Stomach (tissue), 8 donors: ENCODE measurements at regions not wholly inside any gene's neighbourhood (a gene's known extent, or its start where the extent isn't known, plus 50 kb on each side); places are given as distances from the start of the nearest gene placed in this dataset.
A peak's percentile ranks its signal among the peaks of the same experiment; 100 is the strongest.

Experiments used
- DNase-seq, 2 donors: peaks; one replicate each; pipeline versions ENCODE4 v3.0.0 to v3.0.0-alpha.2; 2013 to 2019
- H3K27ac ChIP-seq, 5 donors: fragments of 200-600 bp in 4 of 5; sonication (generic) in 4 of 5; one replicate each; pipeline ENCODE4 v1.5.1; 2013 to 2019; ENCODE audit warnings: mild to moderate bottlenecking in 1 of 5, moderate library complexity in 1 of 5
- H3K27me3 ChIP-seq, 3 donors: fragments of 200-600 bp; sonication (generic); one replicate each; pipeline ENCODE4 v1.5.1; 2017 to 2019; ENCODE audit warnings: mixed run types in 1 of 3
- H3K36me3 ChIP-seq, 4 donors: fragments of 200-600 bp; sonication (generic); 1 replicate in 3 of 4; 2 replicates in 1 of 4; pipeline ENCODE4 v1.5.1; 2016 to 2019
- H3K4me1 ChIP-seq, 4 donors: fragments of 200-600 bp; sonication (generic); one replicate each; pipeline ENCODE4 v1.5.1; 2016 to 2019
- H3K4me3 ChIP-seq, 4 donors: fragments of 200-600 bp; sonication (generic) in 3 of 4; one replicate each; pipeline ENCODE4 v1.5.1; 2016 to 2019; ENCODE audit warnings: mild to moderate bottlenecking in 1 of 4
- H3K9me3 ChIP-seq, 4 donors: fragments of 200-600 bp; sonication (generic); one replicate each; pipeline ENCODE4 v1.5.1; 2016 to 2019
- EP300 ChIP-seq: sonication (generic); formaldehyde crosslinking; IDR thresholded peaks from one replicate; pipeline ENCODE4 v1.6.1; 2017; ENCODE audit warnings: antibody characterized with exemption
- POLR2A ChIP-seq, 4 donors: fragments of 450-650 bp; IDR thresholded peaks; one replicate each; pipeline ENCODE4 v1.6.1; 2016; ENCODE audit warnings: antibody characterized with exemption in 4 of 4, control low read depth in 2 of 4, mild to moderate bottlenecking in 1 of 4, moderate library complexity in 1 of 4
- POLR2AphosphoS5 ChIP-seq, 3 donors: sonication (generic); formaldehyde crosslinking; IDR thresholded peaks; one replicate each; pipeline ENCODE4 v1.6.1; 2016; ENCODE audit warnings: antibody characterized with exemption in 3 of 3
- WGBS, 5 donors: extraction: QIAGEN DNeasy Blood & Tissue Kit in 3 of 5; methylation state at CpG; one replicate each; pipeline versions ENCODE4 v1.1.5 to v1.1.7; 2013 to 2018; 5-methylcytosine and 5-hydroxymethylcytosine counted together
- intact Hi-C: fragments of 100-400 bp; cut with DNase I; formaldehyde crosslinking; loops from one replicate; pipeline ENCODE4 v1.15.1; 2023; ENCODE audit warnings: low total_unique reads
- TF ChIP-seq, protein P1 (sequence below), 7 experiments: fragments of 450-650 bp in 4 of 7; fragments of 200-600 bp in 3 of 7; sonication (generic) in 3 of 7; IDR thresholded peaks; one replicate each; pipeline ENCODE4 v1.5.1; 2016 to 2019; ENCODE audit warnings: antibody characterized with exemption in 7 of 7, control low read depth in 2 of 7, mild to moderate bottlenecking in 1 of 7
- donor health status: healthy with polysubstance abuse.
- donor health status: Bipolar disorder and iron deficiency.
- donor health status: healthy.

DNA sequence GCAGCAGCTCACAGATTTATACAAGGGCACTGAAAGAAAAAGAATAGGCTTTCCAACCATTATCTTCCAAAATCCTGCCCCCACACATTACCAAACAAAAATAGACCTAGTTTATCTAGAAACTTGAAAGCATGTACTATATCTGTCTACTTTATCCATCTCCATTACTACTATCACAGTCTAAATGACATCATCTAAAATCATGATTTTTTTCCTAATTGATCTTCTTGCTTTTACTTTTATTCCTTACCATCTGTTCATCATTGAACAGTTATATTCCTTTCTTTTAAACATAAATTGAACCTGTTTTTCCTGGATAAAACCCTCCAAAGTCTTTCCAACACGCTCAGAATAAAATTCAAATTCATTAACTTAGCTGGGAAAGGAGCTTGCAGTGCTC is 414.7 kb downstream of the KCTD12 start:
- no peak for DNase-seq
- 70 to 100% (median 76%) methylated on average over 1 of the region's 1 CpG for WGBS, 5 donors
- H3K27ac ChIP-seq: no peak overlapping the region
- no peaks in the 10 kb centered on the region for H3K9me3 ChIP-seq
- H3K27me3 ChIP-seq: no peaks in the 10 kb centered on the region
- H3K36me3 ChIP-seq: no peaks in the 10 kb centered on the region
- intact Hi-C loops: loop anchor here (10.0 kb wide), 3 partner anchors 423 to 787 kb away; no protein-coding TSS in a partner anchor
- TF ChIP-seq, protein P1, sequence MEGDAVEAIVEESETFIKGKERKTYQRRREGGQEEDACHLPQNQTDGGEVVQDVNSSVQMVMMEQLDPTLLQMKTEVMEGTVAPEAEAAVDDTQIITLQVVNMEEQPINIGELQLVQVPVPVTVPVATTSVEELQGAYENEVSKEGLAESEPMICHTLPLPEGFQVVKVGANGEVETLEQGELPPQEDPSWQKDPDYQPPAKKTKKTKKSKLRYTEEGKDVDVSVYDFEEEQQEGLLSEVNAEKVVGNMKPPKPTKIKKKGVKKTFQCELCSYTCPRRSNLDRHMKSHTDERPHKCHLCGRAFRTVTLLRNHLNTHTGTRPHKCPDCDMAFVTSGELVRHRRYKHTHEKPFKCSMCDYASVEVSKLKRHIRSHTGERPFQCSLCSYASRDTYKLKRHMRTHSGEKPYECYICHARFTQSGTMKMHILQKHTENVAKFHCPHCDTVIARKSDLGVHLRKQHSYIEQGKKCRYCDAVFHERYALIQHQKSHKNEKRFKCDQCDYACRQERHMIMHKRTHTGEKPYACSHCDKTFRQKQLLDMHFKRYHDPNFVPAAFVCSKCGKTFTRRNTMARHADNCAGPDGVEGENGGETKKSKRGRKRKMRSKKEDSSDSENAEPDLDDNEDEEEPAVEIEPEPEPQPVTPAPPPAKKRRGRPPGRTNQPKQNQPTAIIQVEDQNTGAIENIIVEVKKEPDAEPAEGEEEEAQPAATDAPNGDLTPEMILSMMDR (IDR thresholded peaks at IDR 0.05): no peak
- TF ChIP-seq EP300 (no peak), POLR2A (IDR thresholded peaks at IDR 0.05) (no peak), POLR2AphosphoS5 (IDR thresholded peaks at IDR 0.05) (no peak)
- H3K4me3 ChIP-seq: no peak overlapping the region
- peaks cover 0 to 5% (median 0%) of the 10 kb centered on the region in 4 donors for H3K4me1 ChIP-seq

DNA sequence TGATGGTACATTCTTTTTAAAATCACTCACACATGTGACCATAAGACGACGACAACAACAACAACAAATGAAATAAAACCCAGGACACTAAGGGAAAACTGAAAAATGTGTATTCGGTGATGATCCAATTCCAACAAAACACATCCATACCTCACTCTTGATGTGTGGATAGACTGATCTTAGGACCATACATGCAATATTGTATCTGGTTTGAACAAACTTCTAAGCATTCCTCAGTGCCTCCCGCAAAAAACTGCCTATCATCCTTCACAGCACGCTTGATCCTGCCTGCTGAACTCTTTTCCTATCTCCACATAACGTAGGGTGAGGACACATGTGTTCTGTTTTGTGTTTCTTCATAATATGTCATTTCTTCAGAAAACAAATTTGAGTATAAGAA is 415.2 kb downstream of the KCTD12 start:
- H3K36me3 ChIP-seq: no peaks in the 10 kb centered on the region
- H3K27ac ChIP-seq: no peak overlapping the region
- H3K9me3 ChIP-seq: no peaks in the 10 kb centered on the region
- intact Hi-C loops: loop anchor here (10.0 kb wide), 3 partner anchors 424 to 786 kb away; no protein-coding TSS in a partner anchor
- peaks cover 0 to 5% (median 0%) of the 10 kb centered on the region in 4 donors for H3K4me1 ChIP-seq
- H3K4me3 ChIP-seq: no peak overlapping the region
- no peak for DNase-seq
- no peaks in the 10 kb centered on the region for H3K27me3 ChIP-seq
- WGBS, 5 donors: 87 to 90% (median 89%) methylated on average over 6 of the region's 6 CpGs
- TF ChIP-seq POLR2AphosphoS5 (IDR thresholded peaks at IDR 0.05): no peak
- no peak for TF ChIP-seq POLR2A (IDR thresholded peaks at IDR 0.05)
- TF ChIP-seq, protein P1 (IDR thresholded peaks at IDR 0.05): no peak
- TF ChIP-seq EP300: no peak

- H3K36me3 ChIP-seq: no peaks in the 10 kb centered on the region
- no peak overlapping the region for H3K4me3 ChIP-seq
- no peak overlapping the region for H3K27ac ChIP-seq
- 43 to 65% (median 53%) methylated on average over 1 of the region's 1 CpG for WGBS, 5 donors
- peaks cover 0 to 15% (median 0%) of the 10 kb centered on the region in 4 donors for H3K4me1 ChIP-seq
- intact Hi-C loops: no loop called here
- no peaks in the 10 kb centered on the region for H3K27me3 ChIP-seq
- TF ChIP-seq POLR2A (IDR thresholded peaks at IDR 0.05) (no peak), EP300 (no peak), POLR2AphosphoS5 (IDR thresholded peaks at IDR 0.05) (no peak)
- TF ChIP-seq, protein P1 (IDR thresholded peaks at IDR 0.05): no peak
- H3K9me3 ChIP-seq: no peaks in the 10 kb centered on the region
- peak in 1 of 2 donors; percentile 26 for DNase-seq
These were observed 420.2 kb downstream of the KCTD12 start for GRCh38 chr13:76466043-76466442.

DNA sequence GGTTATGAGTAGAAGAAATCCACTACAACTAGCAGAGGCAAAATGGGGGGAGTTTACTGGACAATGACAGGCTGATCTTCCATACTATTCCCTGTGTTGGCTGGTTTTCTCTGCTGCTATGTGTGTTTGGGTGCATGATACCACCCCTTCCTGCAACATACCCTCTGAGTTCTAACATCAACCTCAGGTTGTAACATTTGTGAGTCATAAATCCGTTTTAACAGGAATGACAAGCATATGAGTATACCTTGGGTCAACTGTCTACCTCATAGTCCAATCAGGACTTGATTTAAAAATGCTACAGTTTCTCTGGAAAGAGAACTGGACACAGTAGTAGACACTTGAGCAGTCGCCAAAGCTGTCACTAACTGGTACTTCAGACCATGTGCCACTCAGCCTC is 422.9 kb downstream of the KCTD12 start:
- H3K36me3 ChIP-seq: no peaks in the 10 kb centered on the region
- TF ChIP-seq EP300 (no peak), POLR2A (IDR thresholded peaks at IDR 0.05) (no peak), POLR2AphosphoS5 (IDR thresholded peaks at IDR 0.05) (no peak)
- TF ChIP-seq, protein P1 (IDR thresholded peaks at IDR 0.05): no peak
- intact Hi-C loops: no loop called here

More for the DNA sequence above, 422.9 kb downstream of the KCTD12 start:
- no peak overlapping the region for H3K27ac ChIP-seq
- no peak for DNase-seq
- H3K27me3 ChIP-seq: no peaks in the 10 kb centered on the region
- WGBS, 5 donors: 79 to 92% (median 84%) methylated on average over 2 of the region's 2 CpGs
- no peak overlapping the region for H3K4me3 ChIP-seq
- peaks cover 0 to 15% (median 0%) of the 10 kb centered on the region in 4 donors for H3K4me1 ChIP-seq
- H3K9me3 ChIP-seq: no peaks in the 10 kb centered on the region
